ENCODE measurements at regions not wholly inside any gene's neighbourhood (a gene's known extent, or its start where the extent isn't known, plus 50 kb on each side); places are given as distances from the start of the nearest gene placed in this dataset.

DNA sequence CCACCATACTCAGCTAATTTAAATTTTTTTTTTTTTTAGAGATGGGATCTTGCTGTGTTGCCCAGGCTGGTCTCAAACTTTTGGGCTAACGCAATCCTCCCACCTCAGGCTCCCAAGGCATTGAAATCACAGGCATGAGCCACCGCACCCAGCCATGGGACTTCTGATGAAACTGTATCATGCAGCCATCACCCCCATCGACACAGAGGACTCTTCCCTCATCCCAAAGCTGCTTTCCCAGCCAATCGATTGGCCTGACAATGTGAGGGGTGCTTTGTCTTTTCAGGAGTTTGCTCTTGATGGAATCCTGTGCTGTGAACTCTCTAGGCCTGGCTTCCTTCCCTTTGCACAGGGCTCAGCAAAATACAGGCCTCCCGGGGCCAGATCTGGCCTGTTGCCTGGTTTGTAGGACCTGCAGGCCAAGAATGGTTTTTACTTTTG is 59.6 kb upstream of the NCOR2 start:
- TF ChIP-seq, protein P1, sequence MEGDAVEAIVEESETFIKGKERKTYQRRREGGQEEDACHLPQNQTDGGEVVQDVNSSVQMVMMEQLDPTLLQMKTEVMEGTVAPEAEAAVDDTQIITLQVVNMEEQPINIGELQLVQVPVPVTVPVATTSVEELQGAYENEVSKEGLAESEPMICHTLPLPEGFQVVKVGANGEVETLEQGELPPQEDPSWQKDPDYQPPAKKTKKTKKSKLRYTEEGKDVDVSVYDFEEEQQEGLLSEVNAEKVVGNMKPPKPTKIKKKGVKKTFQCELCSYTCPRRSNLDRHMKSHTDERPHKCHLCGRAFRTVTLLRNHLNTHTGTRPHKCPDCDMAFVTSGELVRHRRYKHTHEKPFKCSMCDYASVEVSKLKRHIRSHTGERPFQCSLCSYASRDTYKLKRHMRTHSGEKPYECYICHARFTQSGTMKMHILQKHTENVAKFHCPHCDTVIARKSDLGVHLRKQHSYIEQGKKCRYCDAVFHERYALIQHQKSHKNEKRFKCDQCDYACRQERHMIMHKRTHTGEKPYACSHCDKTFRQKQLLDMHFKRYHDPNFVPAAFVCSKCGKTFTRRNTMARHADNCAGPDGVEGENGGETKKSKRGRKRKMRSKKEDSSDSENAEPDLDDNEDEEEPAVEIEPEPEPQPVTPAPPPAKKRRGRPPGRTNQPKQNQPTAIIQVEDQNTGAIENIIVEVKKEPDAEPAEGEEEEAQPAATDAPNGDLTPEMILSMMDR (IDR thresholded peaks at IDR 0.05; ENCODE audit: low read depth, low read length): no peak
- TF ChIP-seq POLR2A (IDR thresholded peaks at IDR 0.05; ENCODE audit: extremely low read depth, insufficient read length): no peak
- TF ChIP-seq MYC (IDR thresholded peaks at IDR 0.05; ENCODE audit: low read depth, low read length): no peak
- TF ChIP-seq, protein P2, sequence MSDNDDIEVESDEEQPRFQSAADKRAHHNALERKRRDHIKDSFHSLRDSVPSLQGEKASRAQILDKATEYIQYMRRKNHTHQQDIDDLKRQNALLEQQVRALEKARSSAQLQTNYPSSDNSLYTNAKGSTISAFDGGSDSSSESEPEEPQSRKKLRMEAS (IDR thresholded peaks at IDR 0.05; ENCODE audit: low read depth, low read length): no peak

Data from NB4 (cell line).